H1 (cell line): ENCODE measurements at regions not wholly inside any gene's neighbourhood (a gene's known extent, or its start where the extent isn't known, plus 50 kb on each side); places are given as distances from the start of the nearest gene placed in this dataset.
A peak's percentile ranks its signal among the peaks of the same experiment; 100 is the strongest.

Experiments used
- CTCF ChIA-PET: fragments of 300-600 bp; sonication (Branson Sonifier 250); formaldehyde crosslinking; loops from one replicate; lab custom pipeline; 2021; ENCODE audit not compliant: partially characterized antibody; lab: Charles Lee
- POLR2A ChIA-PET: fragments of 300-600 bp; sonication (Branson Sonifier 250); formaldehyde crosslinking; loops from one replicate; lab custom pipeline; 2021; ENCODE audit warnings: inconsistent platforms; ENCODE audit not compliant: partially characterized antibody; lab: Charles Lee
- DNase-seq, 2 experiments: peaks; one replicate each; pipeline versions ENCODE4 v3.0.0 to v3.0.0-alpha.2; 2010 to 2022; ENCODE audit warnings: low spot score in 2 of 2, low read depth in 1 of 2, mixed read lengths in 1 of 2
- FAIRE-seq: peaks from 2 replicates; lab custom pipeline; 2011; peaks lifted over from hg19 to GRCh38; lab: Jason Lieb, UNC
- H2AFZ ChIP-seq: 2 replicates; pipeline ENCODE4 v1.8.1; 2012; ENCODE audit warnings: low read length, inconsistent platforms
- H2AK5ac ChIP-seq: 2 replicates; pipeline ENCODE4 v1.6.1; 2013; ENCODE audit warnings: low read depth, low read length
- H2BK120ac ChIP-seq: replicated peaks from 2 replicates; pipeline ENCODE3; 2013; ENCODE audit warnings: low read depth, low read length, inconsistent platforms
- H2BK12ac ChIP-seq: 2 replicates; pipeline ENCODE4 v1.6.1; 2013; ENCODE audit warnings: low read depth, low read length
- H2BK15ac ChIP-seq: 2 replicates; pipeline ENCODE4 v1.6.1; 2013; ENCODE audit warnings: low read length
- H2BK20ac ChIP-seq: 2 replicates; pipeline ENCODE4 v1.6.1; 2013; ENCODE audit warnings: low read length
- H2BK5ac ChIP-seq: 2 replicates; pipeline ENCODE4 v1.6.1; 2013; ENCODE audit warnings: low read depth, low read length
- H3K14ac ChIP-seq: 2 replicates; pipeline ENCODE4 v1.6.1; 2013; ENCODE audit warnings: inconsistent platforms; ENCODE audit not compliant: insufficient read length
- H3K18ac ChIP-seq: 2 replicates; pipeline ENCODE4 v1.6.1; 2013; ENCODE audit warnings: low read length; ENCODE audit errors: extremely low read depth
- H3K23ac ChIP-seq: 2 replicates; pipeline ENCODE4 v1.6.1; 2013; ENCODE audit warnings: inconsistent platforms; ENCODE audit not compliant: insufficient read length
- H3K23me2 ChIP-seq: 2 replicates; pipeline ENCODE4 v1.6.1; 2013; ENCODE audit warnings: low read depth, low read length
- H3K27ac ChIP-seq: 2 replicates; pipeline ENCODE4 v1.6.1; 2011; ENCODE audit warnings: low read depth, low read length, inconsistent platforms
- H3K27me3 ChIP-seq, 4 experiments: replicated peaks in 1 of 4; 1 replicate in 1 of 4; 2 replicates in 3 of 4; pipeline versions ENCODE4 v1.6.1 to v1.8.1; 2011 to 2013; ENCODE audit warnings: low read length in 3 of 4, mild to moderate bottlenecking in 3 of 4, inconsistent platforms in 2 of 4, mixed read lengths in 2 of 4, moderate library complexity in 1 of 4; ENCODE audit not compliant: control insufficient read depth in 3 of 4, insufficient read depth in 3 of 4; ENCODE audit errors: extremely low read depth in 1 of 4
- H3K36me3 ChIP-seq, 4 experiments: 2 replicates each; pipeline versions ENCODE4 v1.6.1 to v1.8.1; 2011 to 2013; ENCODE audit warnings: mild to moderate bottlenecking in 4 of 4, low read length in 3 of 4, moderate library complexity in 2 of 4, control low read depth in 1 of 4, inconsistent platforms in 1 of 4; ENCODE audit not compliant: insufficient read depth in 4 of 4, control insufficient read depth in 2 of 4
- H3K4ac ChIP-seq: replicated peaks from 2 replicates; pipeline ENCODE3; 2013; ENCODE audit warnings: low read length, low read depth, mixed read lengths, inconsistent platforms; ENCODE audit not compliant: insufficient read length
- H3K4me1 ChIP-seq, 4 experiments: replicated peaks in 1 of 4; 1 replicate in 1 of 4; 2 replicates in 3 of 4; pipeline versions ENCODE4 v1.6.1 to v1.8.1; 2011 to 2013; ENCODE audit warnings: low read length in 3 of 4, inconsistent platforms in 2 of 4, mixed read lengths in 1 of 4; ENCODE audit not compliant: insufficient read depth in 4 of 4, control insufficient read depth in 3 of 4
- H3K4me2 ChIP-seq, 2 experiments: 2 replicates each; pipeline versions ENCODE4 v1.6.1 to v1.8.1; 2011 to 2013; ENCODE audit warnings: low read depth in 2 of 2, low read length in 2 of 2, control low read depth in 1 of 2, inconsistent platforms in 1 of 2, mild to moderate bottlenecking in 1 of 2; ENCODE audit not compliant: insufficient read depth in 1 of 2
- H3K4me3 ChIP-seq, 4 experiments: fragments of 200-600, 300-600 bp in 1 of 4; sonication (generic), shearing (Covaris generic), sonication (Bioruptor Twin) in 1 of 4; 2 replicates each; pipeline versions ENCODE4 v1.5.1 to v1.8.1; 2011 to 2016; ENCODE audit warnings: low read length in 4 of 4, low read depth in 3 of 4, control low read depth in 2 of 4, inconsistent platforms in 2 of 4, mild to moderate bottlenecking in 2 of 4, mixed read lengths in 1 of 4, moderate library complexity in 1 of 4; ENCODE audit not compliant: insufficient read depth in 2 of 4; ENCODE audit errors: extremely low read depth in 1 of 4
- H3K56ac ChIP-seq: replicated peaks from 2 replicates; pipeline ENCODE3; 2013; ENCODE audit warnings: low read depth, mild to moderate bottlenecking, mixed read lengths, low read length, inconsistent platforms; ENCODE audit not compliant: insufficient read length
- H3K79me1 ChIP-seq: 2 replicates; pipeline ENCODE4 v1.6.1; 2013; ENCODE audit warnings: low read depth, low read length, control low read depth
- H3K79me2 ChIP-seq, 2 experiments: 2 replicates each; pipeline versions ENCODE4 v1.6.1 to v1.8.1; 2012 to 2013; ENCODE audit warnings: low read length in 2 of 2, mild to moderate bottlenecking in 2 of 2, inconsistent platforms in 1 of 2; ENCODE audit not compliant: insufficient read depth in 2 of 2, control insufficient read depth in 1 of 2
- H3K9ac ChIP-seq, 4 experiments: replicated peaks in 1 of 4; 1 replicate in 1 of 4; 2 replicates in 3 of 4; pipeline versions ENCODE4 v1.6.1 to v1.8.1; 2011 to 2013; ENCODE audit warnings: low read depth in 3 of 4, low read length in 3 of 4, control low read depth in 2 of 4, mild to moderate bottlenecking in 2 of 4, moderate library complexity in 2 of 4, inconsistent platforms in 1 of 4; ENCODE audit errors: extremely low read depth in 1 of 4
- H3K9me3 ChIP-seq, 2 experiments: 2 replicates each; pipeline versions ENCODE4 v1.6.1 to v1.8.1; 2012 to 2013; ENCODE audit warnings: mild to moderate bottlenecking in 2 of 2, moderate library complexity in 2 of 2, control low read depth in 1 of 2, inconsistent platforms in 1 of 2, low read depth in 1 of 2, low read length in 1 of 2, mixed read lengths in 1 of 2; ENCODE audit not compliant: insufficient read depth in 2 of 2
- H4K20me1 ChIP-seq, 2 experiments: replicated peaks in 1 of 2; 2 replicates each; pipeline versions ENCODE3 to v1.8.1; 2011 to 2013; ENCODE audit warnings: inconsistent platforms in 2 of 2, low read length in 2 of 2, mild to moderate bottlenecking in 1 of 2; ENCODE audit not compliant: insufficient read depth in 2 of 2, control insufficient read depth in 1 of 2
- H4K5ac ChIP-seq: 2 replicates; pipeline ENCODE4 v1.6.1; 2013; ENCODE audit warnings: low read length, low read depth, mixed read lengths, inconsistent platforms; ENCODE audit not compliant: insufficient read length
- H4K8ac ChIP-seq: 2 replicates; pipeline ENCODE4 v1.8.0; 2013; ENCODE audit warnings: mild to moderate bottlenecking, moderate library complexity, low read length, inconsistent platforms; ENCODE audit not compliant: insufficient read depth; ENCODE audit errors: extremely low read depth
- H4K91ac ChIP-seq: replicated peaks from 2 replicates; pipeline ENCODE3; 2013; ENCODE audit warnings: low read length, mixed read lengths, inconsistent platforms; ENCODE audit not compliant: insufficient read length
- ATF3 ChIP-seq: IDR thresholded peaks from 2 replicates; pipeline ENCODE4 v1.6.1; 2011; ENCODE audit warnings: low read depth, mild to moderate bottlenecking, low read length; ENCODE audit not compliant: insufficient read depth
- CTBP2 ChIP-seq: IDR thresholded peaks from 2 replicates; pipeline ENCODE4 v1.7.0; 2011; ENCODE audit warnings: borderline replicate concordance, mild to moderate bottlenecking, moderate library complexity, mixed read lengths, low read length; ENCODE audit not compliant: insufficient read depth, insufficient read length
- EP300 ChIP-seq, 2 experiments: IDR thresholded peaks; 1 replicate in 1 of 2; 2 replicates in 1 of 2; pipeline ENCODE4 v1.6.1; 2011 to 2012; ENCODE audit warnings: low read depth in 2 of 2, low read length in 2 of 2, mild to moderate bottlenecking in 2 of 2, borderline replicate concordance in 1 of 2, inconsistent platforms in 1 of 2, moderate library complexity in 1 of 2
- GABPA ChIP-seq: IDR thresholded peaks from 2 replicates; pipeline ENCODE4 v1.6.1; 2011; ENCODE audit warnings: mild to moderate bottlenecking, low read length, moderate library complexity, borderline replicate concordance; ENCODE audit not compliant: insufficient read depth
- PHF8 ChIP-seq: fragments of 200-600 bp; sonication (generic); conservative IDR thresholded peaks from 2 replicates; pipeline ENCODE4 v1.7.1; 2012; ENCODE audit warnings: low read depth, mild to moderate bottlenecking, inconsistent platforms, low read length, moderate library complexity
- SP1 ChIP-seq: IDR thresholded peaks from 2 replicates; pipeline ENCODE4 v1.6.1; 2011; ENCODE audit warnings: low read depth, low read length
- WGBS, 2 experiments: shearing (Covaris generic) in 1 of 2; methylation state at CpG; one replicate each; pipeline versions ENCODE4 v1.1.6 to v1.1.7; 2013 to 2015; ENCODE audit warnings: low lambda C conversion rate in 2 of 2, mixed read lengths in 2 of 2, inconsistent platforms in 1 of 2, low coverage in 1 of 2, missing lambda C conversion rate in 1 of 2; ENCODE audit not compliant: insufficient replicate concordance in 2 of 2, insufficient coverage in 1 of 2, insufficient read length in 1 of 2; ENCODE audit errors: extremely low coverage in 1 of 2, missing lambda C conversion rate in 1 of 2; 5-methylcytosine and 5-hydroxymethylcytosine counted together

- Histone ChIP-seq H2BK120ac (no peak overlapping the region), H3K18ac (no peak overlapping the region), H4K8ac (peak overlapping the region; percentile 57; the same call in 1 of the 2 replicates), H3K9ac (no peak overlapping the region), H4K20me1 (no peaks in the 10 kb centered on the region), H2BK12ac (no peak overlapping the region), H3K4ac (no peak overlapping the region), H3K4me2 (no peak overlapping the region), H3K79me1 (no peaks in the 10 kb centered on the region), H3K27me3 (no peaks in the 10 kb centered on the region), H3K4me1 (no peaks in the 10 kb centered on the region), H3K9me3 (peaks cover 3 to 17% of the 10 kb centered on the region in 2 experiments; a peak in 2 of 4 replicates), H2BK20ac (no peak overlapping the region), H3K79me2 (no peaks in the 10 kb centered on the region), H2AK5ac (no peak overlapping the region), H3K36me3 (no peaks in the 10 kb centered on the region; a peak in 1 of 8 replicates), H3K27ac (no peak overlapping the region), H4K91ac (no peak overlapping the region), H2BK5ac (no peak overlapping the region), H3K23me2 (no peaks in the 10 kb centered on the region), H4K5ac (no peak overlapping the region), H2BK15ac (no peak overlapping the region), H3K4me3 (no peak overlapping the region), H3K14ac (no peak overlapping the region), H3K56ac (no peak overlapping the region), H2AFZ (no peak overlapping the region), H3K23ac (no peak overlapping the region)
- WGBS, 2 experiments = 87% methylated on average over 5 of the region's 6 CpGs; no CpG with 5 or more reads in 1 of the 2 experiments
- CTCF ChIA-PET = no interaction called here
- no peak for FAIRE-seq
- POLR2A ChIA-PET = no interaction called here
- no peak for DNase-seq
- TF ChIP-seq CTBP2 = no peak
- no peak for TF ChIP-seq PHF8
- TF ChIP-seq SP1 = no peak
- TF ChIP-seq ATF3 = no peak
- no peak for TF ChIP-seq GABPA
- TF ChIP-seq EP300 (IDR thresholded peaks at IDR 0.05; ENCODE audit: borderline replicate concordance in 1 of 2, low read depth in 2 of 2, low read length in 2 of 2) = no peak
Observed at GRCh38 chr4:79247695-79248394, 78.0 kb downstream of the NAA11 start.
